GM04504 (cell line): ENCODE measurements at regions not wholly inside any gene's neighbourhood (a gene's known extent, or its start where the extent isn't known, plus 50 kb on each side); places are given as distances from the start of the nearest gene placed in this dataset.

Experiments used
- DNase-seq: peaks from one replicate; pipeline ENCODE4 v3.0.0-alpha.2; 2012; ENCODE audit warnings: low read depth

DNA sequence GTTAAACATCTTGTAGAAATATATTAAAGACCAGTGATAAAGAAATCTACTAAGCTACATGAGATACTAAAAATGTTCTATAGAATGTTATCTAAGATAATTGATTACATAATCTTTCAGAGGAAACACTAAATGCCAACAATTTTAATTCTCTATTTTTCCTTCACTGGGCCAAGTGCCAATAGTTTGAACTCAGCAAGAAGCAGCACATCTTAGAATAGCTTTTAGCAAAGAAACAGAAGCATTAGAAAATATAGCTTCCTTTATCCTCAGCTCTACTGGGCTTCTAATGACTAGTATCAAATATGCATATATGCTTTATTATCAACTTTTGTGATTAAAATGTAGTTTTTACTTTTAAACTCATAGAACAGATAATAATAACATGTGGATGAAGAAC lies 461.4 kb upstream of the USP15 start:
- no peak for DNase-seq

DNA sequence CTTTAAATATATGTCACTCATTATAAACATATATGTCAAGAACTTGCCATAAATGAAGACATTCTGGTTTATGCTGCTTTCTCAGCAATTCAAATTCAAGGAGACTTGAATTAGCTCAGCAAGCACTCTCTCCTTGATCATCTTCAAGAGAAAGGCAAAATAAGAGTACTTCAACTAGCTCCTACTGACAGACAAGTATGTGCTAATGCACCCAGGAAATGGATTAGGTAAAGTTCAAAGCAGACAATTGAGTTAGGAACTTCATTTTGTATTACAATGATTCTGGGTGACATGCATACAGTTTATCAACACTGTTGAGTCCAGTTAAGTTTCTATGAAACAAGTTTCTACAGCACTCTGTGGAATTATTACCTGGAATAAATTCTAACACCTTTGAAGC lies 455.9 kb upstream of the USP15 start:
- DNase-seq: no peak

DNA sequence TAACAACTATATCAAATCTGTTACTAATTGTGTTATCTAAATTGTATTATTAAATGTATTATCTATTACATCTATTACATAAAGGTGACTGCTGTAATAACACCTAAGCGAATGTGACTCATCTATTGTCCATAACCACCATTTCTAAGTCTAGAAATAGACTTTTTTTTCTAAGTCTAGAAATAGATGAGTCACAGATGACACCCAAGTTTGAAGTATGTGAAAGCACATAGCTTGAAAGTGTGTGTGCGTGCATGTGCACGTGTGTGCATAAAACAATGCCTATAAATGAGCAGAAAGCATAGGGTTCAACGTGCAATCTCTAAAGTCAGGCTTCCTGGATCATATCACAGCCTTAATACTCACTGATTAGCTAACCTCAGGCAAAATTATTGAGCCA lies 451.3 kb upstream of the USP15 start:
- DNase-seq: no peak

DNA sequence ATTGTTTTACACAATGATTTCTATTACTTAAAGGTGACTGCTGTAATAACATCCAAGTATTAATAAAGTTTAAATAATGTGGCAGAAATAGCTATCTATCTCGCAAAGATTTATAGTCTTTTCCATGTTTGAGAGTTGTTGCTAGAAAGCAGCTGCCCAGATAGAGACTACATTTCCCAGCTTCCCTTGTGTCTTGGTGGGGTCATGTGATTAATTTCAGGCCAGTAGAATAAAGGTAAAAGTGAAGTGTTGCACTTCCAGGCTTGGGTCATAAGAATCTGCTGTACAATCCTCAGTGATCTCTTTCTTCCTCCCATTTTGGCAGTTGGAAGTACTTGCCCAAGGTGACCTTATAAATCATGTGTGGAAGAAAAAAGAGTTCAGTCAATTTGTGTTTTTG lies 449.7 kb upstream of the USP15 start:
- DNase-seq: no peak

DNA sequence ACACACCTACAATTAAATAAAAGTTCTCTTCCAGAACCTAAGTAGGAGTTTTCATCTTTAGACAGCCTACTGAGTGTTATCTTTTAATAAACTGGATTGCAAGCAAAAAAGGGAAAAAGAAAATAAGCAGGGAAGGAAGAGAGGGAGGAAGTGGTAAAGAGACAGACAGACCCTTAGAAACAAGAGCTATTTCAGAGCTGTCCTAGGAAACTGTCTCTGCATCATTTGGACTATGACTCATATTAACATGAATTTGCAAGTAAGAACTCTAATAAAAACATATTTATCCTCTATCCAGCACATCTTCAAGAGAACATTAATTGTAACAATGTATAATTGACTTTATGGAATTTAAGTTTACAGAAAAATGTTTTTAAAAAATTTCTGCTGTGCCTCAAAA lies 438.8 kb upstream of the USP15 start:
- DNase-seq: no peak

DNA sequence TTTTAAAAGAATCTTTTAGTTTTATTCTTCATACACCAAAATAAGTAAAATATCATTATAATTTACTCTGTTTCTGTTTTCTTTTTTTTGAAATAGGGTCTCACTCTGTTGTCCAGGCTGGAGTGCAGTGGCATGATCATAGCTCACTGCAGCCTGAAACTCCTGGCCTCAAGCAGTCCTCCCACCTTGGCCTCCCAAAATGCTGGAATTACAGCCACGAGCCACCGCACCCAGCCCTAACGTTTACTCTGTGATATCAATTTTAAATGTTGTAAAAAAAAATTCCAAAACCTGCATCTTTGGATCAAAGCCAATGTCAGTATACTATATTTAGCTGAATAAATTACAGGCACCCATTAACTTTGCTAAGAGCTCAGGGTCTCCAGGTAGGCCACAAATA lies 437.1 kb upstream of the USP15 start:
- DNase-seq: no peak

DNA sequence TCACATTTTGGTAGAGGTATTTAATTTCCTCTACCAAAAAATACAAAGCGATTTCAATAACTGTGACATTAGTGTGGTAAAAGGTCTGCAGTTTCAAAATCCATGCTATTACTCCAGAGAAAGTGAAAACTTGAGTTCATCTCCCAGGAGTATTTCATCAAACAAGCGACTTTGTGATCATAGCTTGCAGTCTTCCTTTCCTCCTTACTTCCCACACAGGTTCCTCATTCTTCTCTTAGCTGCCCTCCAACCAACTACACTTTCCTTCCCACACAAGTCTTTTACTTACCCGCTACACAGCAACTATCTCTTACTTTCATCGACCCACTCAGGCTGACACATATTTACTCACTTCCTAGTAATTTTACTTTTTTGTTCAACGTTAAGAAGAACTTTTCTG lies 413.4 kb upstream of the USP15 start:
- DNase-seq: no peak

DNA sequence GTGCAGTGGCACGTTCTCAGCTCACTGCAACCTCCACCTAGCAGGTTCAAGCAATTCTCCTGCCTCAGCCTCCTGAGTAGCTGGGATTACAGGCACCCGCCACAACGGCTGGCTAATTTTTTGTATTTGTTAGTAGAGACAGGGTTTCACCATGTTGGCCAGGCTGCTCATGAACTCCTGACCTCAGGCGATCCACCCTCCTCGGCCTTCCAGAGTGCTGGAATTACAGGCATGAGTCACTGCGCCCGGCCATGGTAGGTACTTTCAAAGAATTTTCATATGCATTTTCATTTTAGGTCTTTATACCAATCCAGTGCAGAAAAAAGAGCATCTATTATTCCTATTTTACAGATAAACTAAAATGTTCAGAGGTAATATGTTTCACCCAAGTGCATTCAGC lies 411.3 kb upstream of the USP15 start:
- DNase-seq: no peak

DNA sequence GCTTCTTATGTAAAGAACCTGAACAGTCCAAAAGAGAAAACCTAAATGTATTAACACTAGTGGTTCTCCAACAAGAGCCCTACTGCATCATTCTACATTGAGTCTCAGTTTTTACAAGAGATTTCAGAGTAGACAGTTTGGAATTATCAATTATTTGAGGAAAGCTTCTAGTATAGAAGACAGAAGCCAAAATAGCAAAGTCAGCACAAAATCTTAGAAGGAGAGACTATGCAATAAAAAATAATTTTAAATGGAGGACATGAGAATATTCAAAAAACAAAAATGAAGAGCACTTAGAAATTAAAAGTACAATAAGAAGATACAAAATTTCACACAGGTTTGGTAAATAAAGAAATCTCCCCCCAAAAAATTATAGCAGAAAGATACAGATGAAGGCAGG lies 406.3 kb upstream of the USP15 start:
- DNase-seq: no peak

DNA sequence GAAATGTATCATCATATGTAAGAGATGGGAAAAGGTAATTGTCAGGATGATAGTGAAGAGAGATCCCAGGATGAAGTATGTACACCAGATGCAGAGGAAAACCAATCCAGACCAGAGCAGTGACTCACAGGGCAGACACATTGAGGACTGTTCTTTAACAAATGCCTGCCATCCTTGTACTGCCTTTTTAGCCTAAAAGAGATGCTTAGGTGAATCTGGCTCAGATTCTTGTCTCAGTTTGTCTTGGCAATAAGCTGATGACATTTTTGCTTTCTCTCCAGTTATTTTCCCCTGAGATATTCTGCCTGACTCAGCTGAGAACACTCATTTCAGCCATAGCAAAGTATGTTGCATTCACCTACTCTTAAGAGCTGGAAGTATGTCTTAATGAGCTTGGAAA lies 405.3 kb upstream of the USP15 start:
- no peak for DNase-seq

DNA sequence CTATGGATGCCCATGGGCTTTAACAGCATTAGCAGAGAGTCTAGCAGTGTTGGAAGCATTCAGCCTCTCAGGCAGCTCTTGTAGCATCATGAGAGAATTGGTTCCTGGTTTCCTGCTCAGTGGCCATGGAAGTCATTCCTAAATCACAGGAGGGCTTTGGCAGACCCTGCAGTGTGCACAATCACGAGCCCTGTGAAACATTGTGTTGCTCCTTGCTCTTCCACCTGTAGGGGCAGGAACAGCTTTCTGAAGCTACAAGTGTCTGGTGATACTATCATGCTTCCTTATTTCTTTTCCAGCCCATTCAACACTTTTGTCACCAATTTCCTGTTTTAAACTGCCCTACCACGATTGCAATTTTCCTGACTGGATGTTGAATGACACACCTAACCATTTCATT lies 402.2 kb upstream of the USP15 start:
- no peak for DNase-seq

DNA sequence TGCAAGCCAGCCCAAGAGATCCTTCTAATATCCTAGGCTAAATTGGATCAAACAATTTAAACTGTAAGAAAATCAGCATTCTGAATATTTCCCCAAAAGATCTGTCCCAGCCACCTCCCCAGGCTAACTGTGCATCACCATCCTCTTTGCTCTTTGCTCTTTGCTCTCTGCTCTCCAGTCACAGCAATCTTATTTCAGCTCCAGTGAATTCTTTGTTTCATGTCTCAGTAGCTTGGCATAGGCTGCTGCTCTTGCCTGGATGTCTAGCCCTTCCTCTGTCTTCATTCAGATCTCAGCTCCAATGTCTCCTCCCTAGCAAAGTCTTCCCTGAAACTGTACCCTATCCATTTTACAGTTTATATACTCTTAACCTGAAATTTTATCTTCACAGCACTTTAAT lies 399.8 kb upstream of the USP15 start:
- DNase-seq: no peak

DNA sequence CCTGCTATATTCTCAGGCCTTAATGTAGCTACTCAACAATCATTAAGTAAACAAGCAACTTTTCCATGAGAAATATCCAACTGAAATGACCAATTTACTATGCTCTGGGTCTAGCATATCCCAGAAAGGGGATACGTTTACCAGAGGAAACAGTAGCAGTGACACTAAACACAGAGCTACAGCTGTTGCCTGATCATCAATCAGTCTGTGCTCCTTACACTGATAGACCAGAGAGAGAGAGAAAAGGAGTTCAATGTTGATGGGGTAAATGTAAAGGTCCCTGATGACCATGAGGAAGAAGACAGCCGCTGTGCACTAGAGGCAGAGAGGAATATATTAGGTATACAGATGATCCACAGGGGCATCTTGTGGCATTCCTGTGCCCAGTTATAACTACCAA lies 397.2 kb upstream of the USP15 start:
- no peak for DNase-seq

DNA sequence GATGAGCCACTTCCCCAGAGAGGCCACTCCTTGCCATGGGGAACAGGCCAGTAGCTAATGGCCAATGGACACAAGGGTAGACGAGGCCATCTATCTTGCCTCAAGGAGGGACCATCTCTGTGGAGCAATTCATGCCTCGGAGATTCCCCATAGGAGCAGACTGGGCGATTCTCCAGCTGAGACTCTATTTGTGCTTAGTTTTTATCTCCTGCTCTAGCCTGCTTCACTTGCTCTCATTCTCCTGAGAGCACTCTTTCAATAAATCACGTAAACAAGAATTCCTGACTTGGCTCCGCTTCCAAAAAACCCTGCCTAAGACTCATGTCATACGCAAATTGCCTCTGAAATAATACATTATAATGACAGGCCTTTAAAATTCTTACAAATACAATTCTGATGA lies 396.4 kb upstream of the USP15 start:
- no peak for DNase-seq

DNA sequence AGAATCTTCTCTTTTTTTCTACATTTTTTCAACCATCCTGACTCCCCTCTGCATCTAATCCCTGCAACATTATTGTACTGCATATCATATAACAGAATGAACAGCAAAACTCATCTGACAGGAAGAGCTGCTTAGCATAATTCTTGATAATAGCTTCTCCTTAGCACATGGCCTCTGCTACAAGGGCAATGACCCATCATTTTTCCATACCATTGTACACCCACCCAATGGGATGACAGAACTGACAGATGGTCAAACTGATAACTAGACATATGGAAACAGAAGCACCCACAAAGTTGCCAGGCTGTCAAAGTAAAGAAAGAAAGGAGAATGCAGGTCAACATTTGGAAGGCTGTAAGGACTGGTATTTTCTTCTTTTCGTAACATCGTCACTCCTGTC lies 390.4 kb upstream of the USP15 start:
- DNase-seq: no peak

DNA sequence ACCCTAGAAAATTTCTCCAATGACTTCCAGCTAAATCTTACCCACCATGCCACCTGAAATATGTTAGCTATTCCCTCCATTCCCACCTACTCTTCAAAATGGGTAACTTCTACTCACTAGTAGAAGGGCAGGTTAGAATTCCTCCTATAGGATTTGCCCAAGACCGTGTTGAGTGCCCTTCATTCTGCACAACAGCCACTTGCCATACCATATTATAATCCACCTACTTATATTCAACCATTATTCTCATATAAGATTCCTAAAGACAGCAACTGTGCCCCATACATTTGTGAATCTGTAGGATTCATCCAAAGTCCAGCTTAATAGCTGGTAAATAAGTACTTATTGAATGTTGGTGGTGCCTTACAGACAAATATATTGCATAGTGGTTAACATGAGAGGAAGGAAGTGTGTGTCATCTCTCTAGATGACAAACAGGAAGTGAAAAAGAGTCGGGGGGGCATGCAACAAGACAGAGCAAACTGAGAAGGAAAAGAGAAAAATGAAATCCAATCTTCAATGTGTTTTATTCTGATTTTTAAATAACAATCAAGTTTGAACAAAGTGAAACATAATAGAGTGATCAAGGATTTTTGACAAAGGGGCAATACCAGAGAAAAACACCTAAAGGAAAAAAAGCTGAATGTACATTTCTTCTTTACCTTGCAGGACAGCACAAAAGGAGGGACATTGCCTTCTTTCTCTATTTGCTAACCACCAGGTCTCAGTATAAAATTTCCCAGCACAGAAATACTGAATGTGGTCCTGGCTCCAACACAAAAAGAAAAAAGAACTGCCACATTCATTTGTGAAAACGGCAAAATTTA lies 389.3 kb upstream of the USP15 start:
- DNase-seq: no peak

DNA sequence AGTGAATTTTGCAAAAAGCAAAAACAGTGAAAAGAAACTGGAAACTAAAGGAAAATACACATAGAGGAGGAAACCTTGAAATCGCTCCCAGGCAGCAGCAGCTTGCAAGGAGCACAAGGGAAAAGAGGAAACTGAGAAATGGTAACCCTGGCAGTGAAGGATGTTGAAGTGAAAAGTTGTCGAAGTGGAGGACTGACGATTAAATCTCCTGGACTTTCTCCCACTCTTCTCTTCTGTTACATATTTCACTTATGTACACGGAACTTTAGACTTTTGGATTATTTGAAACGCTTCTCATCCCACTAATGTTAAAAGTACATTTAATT lies 388.8 kb upstream of the USP15 start:
- no peak for DNase-seq

DNA sequence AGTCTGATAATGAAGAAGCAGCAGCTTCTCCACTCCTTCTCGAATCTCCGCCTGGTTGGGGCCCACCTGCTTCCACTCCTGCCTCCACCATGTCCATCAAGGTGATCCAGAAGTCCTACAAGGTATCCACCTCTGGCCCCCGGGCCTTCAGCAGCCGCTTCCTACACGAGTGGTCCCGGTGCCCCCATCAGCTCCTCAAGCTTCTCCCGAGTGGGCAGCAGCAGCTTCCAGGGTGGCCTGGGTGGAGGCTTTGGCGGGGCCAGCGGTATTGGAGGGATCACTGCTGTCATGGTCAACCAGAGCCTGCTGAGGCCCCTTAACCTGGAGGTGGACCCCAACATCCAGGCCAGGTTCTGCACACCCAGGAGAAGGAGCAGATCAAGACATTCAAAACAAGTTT lies 381.0 kb upstream of the USP15 start:
- no peak for DNase-seq

DNA sequence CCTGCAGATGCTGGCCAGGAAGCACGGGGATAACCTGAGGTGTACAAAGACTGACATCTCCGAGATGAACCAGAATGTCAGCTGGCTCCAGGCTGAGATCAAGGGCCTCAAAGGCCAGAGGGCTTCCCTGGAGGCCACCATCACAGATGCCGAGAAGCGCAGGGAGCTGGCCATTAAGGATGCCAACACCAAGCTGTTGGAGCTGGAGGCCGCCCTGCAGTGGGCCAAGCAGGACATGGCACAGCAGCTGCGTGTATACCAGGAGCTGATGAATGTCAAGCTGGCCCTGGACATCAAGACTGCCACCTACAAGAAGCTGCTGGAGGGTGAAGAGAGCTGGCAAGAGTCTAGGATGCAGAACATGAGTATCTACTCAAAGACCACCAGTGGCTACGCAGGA lies 380.0 kb upstream of the USP15 start:
- no peak for DNase-seq

DNA sequence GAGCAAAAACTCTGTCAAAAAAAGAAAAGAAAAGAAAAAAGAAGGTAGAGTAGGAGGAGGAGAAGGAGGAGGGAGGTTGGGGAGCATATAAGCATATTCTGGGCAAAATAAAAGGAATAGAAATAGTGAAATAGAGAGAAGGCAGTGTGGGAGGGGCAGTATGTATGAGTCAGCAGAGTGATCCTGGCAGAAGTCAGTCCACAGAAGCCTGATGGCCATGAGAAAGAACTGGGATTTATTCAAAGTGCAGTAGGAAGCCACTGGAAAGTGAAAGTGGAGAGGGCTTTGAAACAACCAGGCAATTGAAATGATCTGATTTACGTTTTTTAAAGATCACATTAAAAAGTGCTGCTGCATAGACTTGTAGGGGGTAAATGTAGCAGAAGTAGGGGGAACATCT lies 368.6 kb upstream of the USP15 start:
- no peak for DNase-seq

DNA sequence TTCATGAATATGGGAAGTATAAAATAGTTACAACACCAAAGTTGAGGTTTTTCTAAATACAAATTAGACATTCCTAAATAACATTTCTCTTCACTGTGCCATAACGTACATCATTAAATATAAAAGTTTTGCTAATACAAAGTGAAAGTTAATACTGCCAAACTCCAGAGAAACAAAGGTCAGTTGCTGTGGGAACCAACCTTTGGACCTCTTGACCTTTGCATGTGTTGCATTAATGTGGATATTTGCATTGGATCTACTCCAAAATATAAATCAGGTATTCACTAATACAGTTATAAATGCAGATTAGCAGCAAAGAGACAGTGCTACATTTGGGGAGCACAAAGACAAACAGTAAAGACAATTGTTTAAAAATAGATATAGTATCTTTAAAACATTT lies 366.0 kb upstream of the USP15 start:
- no peak for DNase-seq

DNA sequence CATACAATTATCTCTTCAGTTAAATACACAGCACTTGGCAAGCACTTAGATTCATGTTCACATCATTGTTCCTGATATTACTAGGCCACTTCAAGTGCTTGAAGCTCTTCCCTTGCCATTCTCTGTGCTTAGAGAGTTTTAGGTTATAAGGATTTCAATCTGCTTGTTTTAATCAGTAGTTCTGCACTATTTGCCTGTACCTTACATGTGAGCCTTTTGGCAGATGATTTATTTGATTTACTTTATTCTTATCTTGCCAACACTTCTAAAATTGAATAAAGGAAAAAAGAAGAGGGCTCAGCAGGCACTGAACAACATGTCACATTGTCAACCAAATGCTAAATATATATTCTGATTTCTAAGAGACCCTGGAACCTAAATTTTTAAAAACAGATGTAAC lies 363.8 kb upstream of the USP15 start:
- no peak for DNase-seq

DNA sequence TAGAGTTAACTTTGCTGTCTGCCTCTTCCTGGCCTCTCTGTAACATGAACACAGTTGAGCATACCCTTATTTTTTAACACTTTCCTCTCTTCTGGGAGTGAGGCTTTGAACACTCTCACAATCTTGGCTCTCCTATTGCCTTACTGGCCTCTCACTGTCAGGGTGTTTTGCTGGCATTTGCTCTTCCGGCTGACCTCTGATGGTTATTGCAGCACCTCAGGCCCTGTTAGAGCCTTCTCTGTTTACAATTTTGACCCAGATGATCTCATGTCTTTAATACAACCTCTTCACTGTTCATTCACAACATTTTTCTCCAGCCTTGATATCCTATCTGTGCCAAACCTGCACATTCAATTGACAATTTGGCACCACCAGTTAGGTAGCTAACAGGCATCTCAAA lies 357.8 kb upstream of the USP15 start:
- no peak for DNase-seq

DNA sequence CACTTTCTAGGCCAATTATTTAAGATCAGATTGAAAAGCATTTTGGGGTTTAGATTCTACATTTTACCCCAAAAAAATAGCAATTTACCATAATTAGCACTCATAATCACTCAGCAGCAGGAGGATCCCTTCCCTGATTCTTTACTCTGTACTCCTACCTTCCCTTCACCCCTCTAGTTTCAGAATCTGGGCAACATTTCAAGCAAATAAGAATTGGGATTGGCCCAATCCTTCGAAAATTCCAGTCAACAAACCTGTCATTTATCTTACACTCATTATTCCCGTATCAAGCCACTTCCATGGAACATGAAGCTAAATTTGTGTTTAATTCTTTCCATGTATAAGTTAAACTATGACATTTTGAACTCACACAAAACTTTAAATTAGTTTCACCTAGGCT lies 349.1 kb upstream of the USP15 start:
- no peak for DNase-seq

DNA sequence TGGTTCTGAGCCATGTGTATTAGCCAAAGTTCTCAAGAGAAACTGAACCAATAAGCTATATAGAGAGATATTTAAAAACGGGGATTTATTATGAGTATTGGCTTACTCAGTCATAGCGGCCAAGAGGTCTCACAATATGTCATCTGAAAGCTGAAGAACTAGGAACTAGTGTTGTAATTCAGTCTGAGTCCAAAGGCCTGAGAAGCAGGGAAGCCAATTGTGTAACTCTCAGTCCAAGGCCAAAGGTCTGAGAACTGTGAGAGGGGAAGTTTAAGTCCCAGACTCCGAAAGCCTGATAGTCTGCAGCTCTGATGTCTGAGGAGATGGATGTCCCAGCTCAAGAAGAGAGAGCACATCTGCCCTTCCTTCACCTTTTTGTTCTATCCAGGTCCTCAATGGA lies 344.8 kb upstream of the USP15 start:
- no peak for DNase-seq
